ENCODE measurements at regions not wholly inside any gene's neighbourhood (a gene's known extent, or its start where the extent isn't known, plus 50 kb on each side); places are given as distances from the start of the nearest gene placed in this dataset.
"Not testable (repeated sequence)": the region's sequence is repeated elsewhere in the genome, so short reads cannot be mapped to it uniquely, and the experiment has no call there.

DNA sequence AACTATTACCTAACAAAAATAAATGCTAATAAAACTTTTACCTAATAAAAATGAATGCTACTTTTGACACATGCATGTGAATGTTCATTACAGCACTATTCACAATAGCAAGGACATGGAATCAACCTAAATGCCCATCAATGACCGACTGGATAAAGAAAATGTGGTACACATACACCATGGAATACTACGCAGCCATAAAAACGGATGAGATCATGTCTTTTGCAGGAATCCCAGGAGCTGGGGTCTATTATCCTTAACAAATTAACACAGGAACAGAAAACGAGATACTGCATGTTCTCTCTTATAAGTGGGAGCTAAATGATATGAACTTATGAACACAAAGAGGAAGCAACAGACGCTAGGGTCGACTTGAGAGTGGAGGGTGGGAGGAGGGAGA, 88.1 kb upstream of the FAM204A start:
- Histone ChIP-seq H3K9me3 (replicated peaks in 1 of 11) (peaks cover 0 to 4% (median 0%) of the 10 kb centered on the region in 11 experiments; a peak in 1 of 22 replicates), H3K4me2 (no peak overlapping the region), H4K20me1 (no peaks in the 10 kb centered on the region), H3K4me1 (no peaks in the 10 kb centered on the region), H3K27me3 (no peaks in the 10 kb centered on the region), H3K27ac (no peak overlapping the region), H3K36me3 (no peaks in the 10 kb centered on the region), H3K4me3 (no peak overlapping the region), H3K9ac (no peak overlapping the region)
- no peak for TF ChIP-seq Cebpa-rat (IDR thresholded peaks at IDR 0.05)

DNA sequence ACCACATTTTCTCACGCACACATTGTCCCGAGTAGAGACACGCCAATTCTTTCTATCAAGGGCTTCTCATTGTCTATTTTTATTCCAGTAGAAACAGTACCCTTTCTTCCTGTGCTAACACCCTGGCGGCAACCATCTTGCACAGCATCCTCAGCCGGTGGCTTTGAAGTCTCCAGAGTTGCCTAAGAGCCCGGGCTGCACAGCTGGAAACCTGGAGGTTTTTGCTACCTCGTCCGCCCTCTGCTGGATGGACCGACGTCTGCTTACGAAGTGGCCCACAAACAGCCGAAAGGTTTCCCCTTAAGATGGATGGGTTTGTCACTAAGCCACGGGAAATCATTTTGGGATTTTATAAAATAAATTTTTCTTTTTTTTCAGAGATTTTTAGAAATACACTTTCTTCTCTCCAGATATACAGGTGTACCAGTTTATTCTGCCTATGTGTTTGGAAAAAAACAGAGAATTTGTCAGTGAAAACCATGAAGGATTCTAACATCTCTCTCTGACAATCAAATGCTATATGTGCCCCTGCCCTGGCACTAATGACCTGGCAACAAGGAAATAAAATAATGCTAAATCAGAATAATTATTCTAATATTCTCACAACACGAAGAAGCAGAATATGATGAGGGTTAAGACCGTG, 81.8 kb upstream of the FAM204A start:
- no peak overlapping the region for H3K9ac ChIP-seq
- no peaks in the 10 kb centered on the region for H3K36me3 ChIP-seq
- H3K9me3 ChIP-seq (replicated peaks in 1 of 11): no peaks in the 10 kb centered on the region
- peak in 7 of 11 experiments; percentile 38 to 92 (median 70); a peak in 12 of 22 replicates for TF ChIP-seq Cebpa-rat (IDR thresholded peaks at IDR 0.05)
- H3K4me3 ChIP-seq: no peak overlapping the region
- no peak overlapping the region for H3K4me2 ChIP-seq
- H3K27me3 ChIP-seq: no peaks in the 10 kb centered on the region
- H4K20me1 ChIP-seq: no peaks in the 10 kb centered on the region
- peak overlapping the region in 1 of 11 experiments; percentile 6; a peak in 1 of 22 replicates for H3K27ac ChIP-seq
- 0 out of 20 replicates have a peak, but pooled peaks cover 0 to 3% (median 0%) of the 10 kb centered on the region in 10 experiments for H3K4me1 ChIP-seq

DNA sequence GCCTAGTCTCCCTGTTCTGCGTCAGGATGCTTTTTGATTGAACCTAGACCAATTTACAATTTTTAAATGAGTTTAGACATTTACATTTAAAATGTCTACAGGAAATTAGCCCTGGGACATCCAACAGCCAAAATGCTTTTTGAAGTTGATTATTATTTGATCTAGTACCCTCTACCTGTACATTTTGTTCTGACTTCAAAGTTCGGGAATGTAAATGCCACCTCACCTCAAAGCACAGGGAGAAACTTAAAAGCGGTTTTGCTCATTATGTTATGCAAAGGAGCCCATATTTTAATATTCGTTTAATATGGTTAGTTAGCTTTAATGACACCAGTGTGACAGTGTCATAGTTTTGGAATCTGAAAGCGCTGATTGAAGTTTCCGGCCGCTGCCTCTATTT, 80.1 kb upstream of the FAM204A start:
- H3K9me3 ChIP-seq (replicated peaks in 1 of 11): no peaks in the 10 kb centered on the region
- H3K36me3 ChIP-seq: no peaks in the 10 kb centered on the region
- no peak overlapping the region for H3K27ac ChIP-seq
- no peak overlapping the region for H3K4me3 ChIP-seq
- no peak overlapping the region for H3K9ac ChIP-seq
- no peak overlapping the region for H3K4me2 ChIP-seq
- no peaks in the 10 kb centered on the region for H4K20me1 ChIP-seq
- no peaks in the 10 kb centered on the region for H3K27me3 ChIP-seq
- 0 out of 20 replicates have a peak, but pooled peaks cover 0 to 3% (median 0%) of the 10 kb centered on the region in 10 experiments for H3K4me1 ChIP-seq
- no peak for TF ChIP-seq Cebpa-rat (IDR thresholded peaks at IDR 0.05)

DNA sequence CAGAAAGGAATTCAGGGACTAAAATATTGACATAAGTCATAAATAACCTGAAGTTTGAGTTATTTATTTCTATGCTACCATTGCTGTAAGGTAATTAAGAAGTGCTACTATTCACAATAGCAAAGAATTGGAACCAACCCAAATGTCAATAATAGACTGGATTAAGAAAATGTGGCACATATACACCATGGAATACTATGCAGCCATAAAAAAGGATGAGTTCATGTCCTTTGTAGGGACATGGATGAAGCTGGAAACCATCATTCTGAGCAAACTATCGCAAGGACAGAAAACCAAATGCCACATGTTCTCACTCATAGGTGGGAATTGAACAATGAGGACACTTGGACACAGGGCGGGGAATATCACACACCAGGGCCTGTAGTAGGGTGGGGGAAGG, 77.9 kb upstream of the FAM204A start:
- H3K27ac ChIP-seq; H4K20me1 ChIP-seq; H3K4me2 ChIP-seq; H3K36me3 ChIP-seq; H3K9me3 ChIP-seq (replicated peaks in 1 of 11); H3K4me3 ChIP-seq; H3K27me3 ChIP-seq; H3K9ac ChIP-seq; H3K4me1 ChIP-seq: not testable (repeated sequence)

DNA sequence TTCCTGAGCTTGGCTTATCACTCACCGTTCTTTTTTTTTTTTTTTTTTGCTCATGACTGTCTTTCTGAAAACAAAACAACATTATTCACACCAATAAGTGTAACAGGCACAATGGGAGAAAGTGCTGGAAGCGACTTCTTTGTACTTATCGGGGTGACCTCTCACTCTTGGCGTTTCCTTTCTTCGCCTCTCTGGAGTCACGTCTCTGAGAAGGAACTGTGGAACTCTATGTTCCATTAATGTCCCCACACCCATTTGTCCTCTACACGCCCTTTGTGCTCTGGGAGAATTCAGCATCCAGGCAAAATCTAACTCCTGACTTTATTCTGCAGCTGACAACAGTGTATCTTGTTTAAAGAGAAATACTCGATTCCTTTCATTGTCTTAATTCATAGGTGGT, 70.8 kb upstream of the FAM204A start:
- Histone ChIP-seq H3K4me1 (no peaks in the 10 kb centered on the region), H3K27me3 (no peaks in the 10 kb centered on the region), H4K20me1 (no peaks in the 10 kb centered on the region), H3K27ac (no peak overlapping the region), H3K4me3 (no peak overlapping the region), H3K9me3 (replicated peaks in 1 of 11) (no peaks in the 10 kb centered on the region), H3K4me2 (no peak overlapping the region), H3K36me3 (no peaks in the 10 kb centered on the region), H3K9ac (no peak overlapping the region)
- TF ChIP-seq Cebpa-rat (IDR thresholded peaks at IDR 0.05): no peak

DNA sequence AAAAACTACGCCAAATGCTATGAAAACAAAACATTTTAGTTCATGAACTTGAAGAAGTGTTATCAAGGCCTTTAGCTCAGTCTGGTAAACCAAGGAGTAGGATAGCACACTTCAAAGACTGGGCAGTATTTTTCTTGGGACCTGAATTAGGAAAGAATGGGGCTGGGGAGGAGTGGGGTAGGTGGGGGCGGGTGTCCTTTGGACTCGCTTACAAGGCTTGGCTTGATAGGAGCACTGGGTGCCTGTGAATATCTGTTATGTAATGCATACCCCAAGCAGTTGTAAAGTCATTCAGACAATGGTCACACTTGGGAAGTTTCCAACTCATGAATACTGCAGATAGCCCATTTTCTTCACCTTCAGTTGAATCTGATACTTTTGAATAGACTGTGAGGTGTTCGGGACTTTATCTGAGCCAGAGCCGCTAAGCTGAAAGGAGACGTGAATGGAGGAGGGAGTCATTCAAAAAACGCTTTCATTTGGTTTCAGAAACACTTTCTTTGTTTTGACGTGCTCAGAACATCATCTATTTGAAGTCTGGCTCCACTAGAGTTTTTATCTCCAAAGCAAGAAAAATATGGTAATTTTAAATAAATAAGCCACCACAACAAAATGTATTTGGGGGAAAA, 70.1 kb upstream of the FAM204A start:
- no peaks in the 10 kb centered on the region for H3K27me3 ChIP-seq
- no peak for TF ChIP-seq Cebpa-rat (IDR thresholded peaks at IDR 0.05)
- no peaks in the 10 kb centered on the region for H3K36me3 ChIP-seq
- H4K20me1 ChIP-seq: no peaks in the 10 kb centered on the region
- no peaks in the 10 kb centered on the region for H3K4me1 ChIP-seq
- no peak overlapping the region for H3K27ac ChIP-seq
- H3K4me3 ChIP-seq: no peak overlapping the region
- H3K9ac ChIP-seq: no peak overlapping the region
- no peaks in the 10 kb centered on the region for H3K9me3 ChIP-seq (replicated peaks in 1 of 11)
- H3K4me2 ChIP-seq: no peak overlapping the region

DNA sequence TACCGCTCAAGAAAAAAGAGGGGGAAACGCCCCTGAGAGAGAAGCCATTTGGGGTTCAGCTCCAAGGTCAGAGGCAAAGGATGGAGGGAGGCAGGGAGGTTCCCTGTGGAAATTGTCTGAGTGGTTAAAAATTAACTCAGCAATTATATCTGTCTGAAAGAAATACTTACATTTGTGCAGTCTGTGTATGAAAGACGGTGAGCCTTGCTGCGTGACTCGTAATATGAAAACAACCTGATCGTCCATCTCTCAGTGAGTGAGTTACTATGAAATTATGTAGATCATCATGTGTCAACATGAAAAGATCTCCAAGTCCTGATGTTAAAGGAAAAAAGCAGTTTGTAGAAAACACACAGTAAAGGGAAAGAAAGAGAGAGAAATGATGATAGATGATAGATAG, 67.2 kb upstream of the FAM204A start:
- no peaks in the 10 kb centered on the region for H4K20me1 ChIP-seq
- H3K9me3 ChIP-seq (replicated peaks in 1 of 11): no peaks in the 10 kb centered on the region
- H3K4me2 ChIP-seq: no peak overlapping the region
- H3K9ac ChIP-seq: no peak overlapping the region
- H3K4me1 ChIP-seq: no peaks in the 10 kb centered on the region
- no peaks in the 10 kb centered on the region for H3K36me3 ChIP-seq
- H3K27ac ChIP-seq: no peak overlapping the region
- no peak for TF ChIP-seq Cebpa-rat (IDR thresholded peaks at IDR 0.05)
- no peaks in the 10 kb centered on the region for H3K27me3 ChIP-seq
- no peak overlapping the region for H3K4me3 ChIP-seq

DNA sequence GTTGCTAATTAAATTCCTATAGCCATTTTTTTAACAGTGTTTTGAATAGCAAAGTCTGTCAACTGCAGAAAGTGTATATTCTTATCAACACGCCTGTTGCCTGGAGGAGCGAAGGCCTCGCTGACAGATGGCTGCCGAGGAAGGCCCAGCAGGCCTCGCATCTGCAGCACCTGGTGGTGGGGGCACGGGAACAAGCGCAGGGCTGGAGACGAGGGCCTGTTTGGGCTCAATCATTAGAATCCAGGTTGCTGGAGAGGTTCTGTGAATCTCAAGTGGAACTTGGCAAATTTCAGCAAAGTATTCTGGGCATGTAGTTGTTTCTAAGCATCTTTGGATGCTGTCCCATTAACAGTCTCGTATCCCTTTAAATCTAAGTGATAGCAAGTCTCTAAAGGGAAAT, 66.1 kb upstream of the FAM204A start:
- Histone ChIP-seq H3K4me3 (no peak overlapping the region), H3K27me3 (no peaks in the 10 kb centered on the region), H3K9me3 (replicated peaks in 1 of 11) (no peaks in the 10 kb centered on the region)

DNA sequence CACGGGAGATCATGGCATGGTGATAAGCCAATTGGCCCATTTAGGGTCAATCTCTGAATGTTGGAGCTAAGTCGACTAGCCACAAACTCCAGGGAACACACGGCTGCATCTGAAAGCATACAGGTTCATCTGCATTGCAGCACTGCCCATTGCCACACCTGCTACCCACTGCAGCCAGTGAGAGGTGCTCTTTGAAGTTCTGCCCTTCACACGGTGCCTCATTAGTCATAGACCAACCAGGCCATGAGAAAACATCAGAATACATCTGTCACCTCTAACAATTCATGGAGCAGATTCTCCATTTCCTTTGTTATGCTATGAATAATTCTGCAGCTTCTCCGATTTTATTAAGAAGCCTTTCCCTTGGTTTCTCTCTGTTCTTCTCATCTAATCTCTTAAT, 65.7 kb upstream of the FAM204A start:
- no peaks in the 10 kb centered on the region for H3K36me3 ChIP-seq
- H3K4me1 ChIP-seq: no peaks in the 10 kb centered on the region
- no peak overlapping the region for H3K4me3 ChIP-seq
- no peak overlapping the region for H3K4me2 ChIP-seq
- H3K9ac ChIP-seq: no peak overlapping the region
- no peaks in the 10 kb centered on the region for H4K20me1 ChIP-seq
- no peaks in the 10 kb centered on the region for H3K27me3 ChIP-seq
- TF ChIP-seq Cebpa-rat (IDR thresholded peaks at IDR 0.05): no peak
- H3K27ac ChIP-seq: no peak overlapping the region
- no peaks in the 10 kb centered on the region for H3K9me3 ChIP-seq (replicated peaks in 1 of 11)

More for the DNA sequence above, 66.1 kb upstream of the FAM204A start:
- Histone ChIP-seq H3K27ac (no peak overlapping the region), H4K20me1 (no peaks in the 10 kb centered on the region), H3K4me2 (no peak overlapping the region), H3K36me3 (no peaks in the 10 kb centered on the region), H3K9ac (no peak overlapping the region), H3K4me1 (no peaks in the 10 kb centered on the region)
- TF ChIP-seq Cebpa-rat (IDR thresholded peaks at IDR 0.05): no peak

DNA sequence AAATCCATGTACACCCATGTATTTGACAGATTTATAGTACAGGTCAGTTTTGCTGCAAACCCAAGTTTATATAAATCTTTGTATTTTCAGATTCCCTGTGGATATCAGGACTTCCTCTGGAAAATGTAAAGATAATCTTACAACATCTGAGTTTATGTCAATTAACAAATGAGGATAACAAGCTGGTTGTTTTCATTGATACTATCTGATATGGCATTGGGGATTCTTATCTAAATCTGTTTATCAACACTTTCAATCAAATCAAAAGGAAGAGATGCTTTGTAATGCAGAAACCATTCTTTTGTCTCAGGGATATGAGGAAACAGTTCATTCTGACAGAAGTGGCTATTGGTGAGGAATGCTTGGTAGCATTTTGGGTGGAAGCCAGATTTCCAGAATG, 64.9 kb upstream of the FAM204A start:
- TF ChIP-seq Cebpa-rat (IDR thresholded peaks at IDR 0.05): no peak
- Histone ChIP-seq H3K4me2 (no peak overlapping the region), H4K20me1 (no peaks in the 10 kb centered on the region), H3K27ac (no peak overlapping the region), H3K9me3 (replicated peaks in 1 of 11) (peaks cover 0 to 4% (median 0%) of the 10 kb centered on the region in 11 experiments; a peak in 2 of 22 replicates), H3K4me1 (no peaks in the 10 kb centered on the region), H3K9ac (no peak overlapping the region), H3K27me3 (no peaks in the 10 kb centered on the region), H3K4me3 (no peak overlapping the region), H3K36me3 (no peaks in the 10 kb centered on the region)

Measured in BLaER1 treated with 17β-estradiol and CSF1 and Interleukin-3, amounts not matched to agents 10 nM and 100 nM (cell line).